ENCODE measurements at regions not wholly inside any gene's neighbourhood (a gene's known extent, or its start where the extent isn't known, plus 50 kb on each side); places are given as distances from the start of the nearest gene placed in this dataset.
"Not testable (repeated sequence)": the region's sequence is repeated elsewhere in the genome, so short reads cannot be mapped to it uniquely, and the experiment has no call there.

GRCh38 chr11:98330306-98330705 lies 690.4 kb upstream of the CNTN5 start:
- not testable (repeated sequence) for TF ChIP-seq CTCF (conservative IDR thresholded peaks at IDR 0.05; ENCODE audit: low read depth in 2 of 2); POLR2AphosphoS5 (IDR thresholded peaks at IDR 0.05; ENCODE audit: low read depth); REST (IDR thresholded peaks at IDR 0.05; ENCODE audit: unreplicated experiment); EZH2 (IDR thresholded peaks at IDR 0.05; ENCODE audit: low read depth, unreplicated experiment)

Data from GM23338 (cell line).